Left kidney (tissue), 1 donor: ENCODE measurements at regions not wholly inside any gene's neighbourhood (a gene's known extent, or its start where the extent isn't known, plus 50 kb on each side); places are given as distances from the start of the nearest gene placed in this dataset.
"Not testable (repeated sequence)": the region's sequence is repeated elsewhere in the genome, so short reads cannot be mapped to it uniquely, and the experiment has no call there.

Experiments
- DNase-seq: peaks from one replicate; pipeline ENCODE4 v3.0.0-alpha.2; 2013

DNA sequence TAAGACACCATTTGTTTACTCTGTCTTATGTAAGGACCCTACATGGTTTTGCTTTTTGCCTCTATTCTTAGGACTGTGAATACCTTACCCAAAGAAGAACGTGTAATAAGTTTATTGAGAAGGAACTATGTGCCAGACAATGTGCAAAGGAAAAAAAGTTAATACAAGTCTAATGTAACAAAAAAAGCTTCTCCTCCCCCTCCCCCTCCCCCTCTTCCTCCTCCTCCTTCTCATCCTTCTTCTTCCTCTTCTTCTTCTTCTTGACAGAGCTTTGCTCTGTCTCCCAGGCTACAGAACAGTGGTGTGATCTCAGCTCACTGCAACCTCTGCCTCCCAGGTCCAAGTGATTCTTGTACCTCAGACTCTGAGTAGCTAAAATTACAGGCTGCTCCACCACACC is 50.9 kb upstream of the MITF start:
- DNase-seq = no peak

DNA sequence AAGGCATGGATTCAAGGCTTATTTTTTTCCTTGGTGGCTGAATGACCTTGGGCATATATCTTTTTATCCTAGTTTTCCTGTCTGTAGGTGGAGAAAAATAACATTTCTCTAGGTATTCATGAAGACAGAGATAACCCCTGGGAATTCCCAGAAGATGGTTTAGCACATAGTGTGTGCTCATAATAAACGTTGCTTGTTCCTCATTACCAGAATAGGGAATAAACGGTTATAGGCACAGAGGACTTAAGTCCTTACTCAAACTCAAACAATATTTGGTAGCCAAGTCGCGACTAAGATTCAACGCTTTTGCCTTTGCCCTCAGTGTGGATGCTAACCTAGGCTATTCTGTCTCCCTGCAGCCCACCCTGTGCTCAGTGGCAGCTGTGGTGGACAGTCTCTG is 51.6 kb upstream of the MITF start:
- DNase-seq = no peak

- DNase-seq = peak; percentile 21
Measured at GRCh38 chr3:69686056-69686455, 53.2 kb upstream of the MITF start.

GRCh38 chr3:69684309-69684961 is 54.8 kb upstream of the MITF start:
- DNase-seq = no peak

DNA sequence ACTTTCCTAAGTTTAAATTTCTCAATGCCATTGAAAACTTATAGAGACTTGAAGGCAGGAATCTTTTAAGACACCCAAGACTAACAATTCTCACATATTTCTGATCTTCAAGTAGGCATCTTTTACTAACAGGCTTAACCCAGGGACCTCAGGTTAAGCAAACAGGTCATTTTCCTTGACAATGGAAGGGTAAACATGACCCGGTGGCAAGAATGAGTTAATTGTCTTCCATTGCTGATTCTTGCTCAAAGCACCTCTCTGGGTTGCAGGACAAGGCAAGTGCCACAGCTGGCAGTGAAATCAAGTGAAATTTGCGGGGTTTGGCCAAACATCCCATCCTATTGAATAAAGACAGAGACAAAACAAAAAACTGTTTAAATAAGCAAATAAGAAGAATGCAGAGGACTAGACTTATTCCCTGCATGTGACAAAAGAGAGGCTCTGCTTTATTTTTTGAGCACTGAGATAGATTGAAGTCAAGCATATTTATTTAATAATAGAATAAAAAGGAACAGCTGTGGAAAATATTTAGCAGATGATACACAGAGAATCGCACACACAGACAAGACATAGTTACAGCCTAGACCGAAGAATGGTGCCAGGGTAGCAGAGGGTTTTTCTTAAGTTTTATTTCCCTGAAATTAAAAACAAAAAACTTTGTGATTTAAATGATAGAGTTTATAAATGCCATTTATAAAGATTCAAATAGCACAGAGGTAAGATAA is 56.0 kb upstream of the MITF start:
- no peak for DNase-seq

GRCh38 chr3:69677456-69677855 is 61.8 kb upstream of the MITF start:
- not testable (repeated sequence) for DNase-seq

DNA sequence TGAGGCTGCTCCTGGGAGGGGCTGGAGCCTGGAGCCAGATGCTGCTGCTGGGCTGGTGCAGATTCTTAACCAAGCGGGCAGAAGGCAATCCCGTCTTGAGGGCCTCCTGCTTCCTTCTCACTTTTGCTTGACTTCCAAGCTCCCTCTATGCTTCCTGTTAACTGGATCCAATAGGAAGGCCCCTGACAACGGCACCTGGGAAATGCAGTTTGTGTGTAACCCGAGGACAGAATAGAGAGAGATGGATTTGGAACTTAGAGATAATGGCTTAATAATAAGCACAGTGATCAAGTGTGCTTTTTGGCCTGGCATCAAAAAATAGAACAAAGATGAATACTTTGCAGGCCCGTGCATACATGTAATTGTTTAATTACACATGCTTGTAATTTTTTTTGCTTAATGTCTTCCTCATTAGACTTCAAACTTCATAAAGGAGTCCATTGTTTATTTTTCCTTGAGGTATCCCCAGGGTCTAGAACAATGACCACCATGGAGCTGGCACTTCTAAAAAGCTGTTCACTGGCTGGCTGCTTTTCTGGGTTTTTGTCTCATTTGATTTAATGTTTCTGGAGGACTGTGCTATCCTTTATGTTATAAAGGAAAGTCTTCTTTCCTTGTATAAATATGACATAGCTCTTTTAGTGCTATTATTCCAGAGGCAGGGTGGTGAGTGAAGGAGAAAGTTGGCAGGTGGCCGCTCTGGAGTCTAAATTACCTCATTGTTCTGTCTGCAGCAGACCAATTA is 63.3 kb upstream of the MITF start:
- no peak for DNase-seq

- DNase-seq = no peak
Measured at GRCh38 chr3:69674752-69675151, 64.5 kb upstream of the MITF start.

- peak; percentile 59 for DNase-seq
Measured at GRCh38 chr3:69671082-69671952, 67.9 kb upstream of the MITF start.

DNA sequence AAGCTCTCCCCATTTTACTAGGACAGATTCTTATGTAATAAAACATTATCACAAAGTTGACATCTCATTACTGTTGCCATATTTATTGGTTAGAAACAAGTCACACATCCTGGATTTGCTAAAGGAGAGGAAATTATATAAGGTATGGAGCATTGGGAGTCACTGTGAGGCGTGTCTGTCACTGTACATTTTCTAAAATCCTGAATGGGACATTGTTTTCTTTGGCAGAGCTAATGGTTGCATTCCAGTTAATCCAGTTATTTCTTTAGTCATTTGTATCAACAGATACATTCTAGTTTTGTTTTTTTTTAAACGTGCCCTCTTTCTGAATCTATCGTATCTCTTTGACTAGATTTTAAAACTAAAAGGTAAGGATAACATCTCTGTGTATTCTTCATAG is 70.2 kb upstream of the MITF start:
- no peak for DNase-seq

GRCh38 chr3:69665026-69665737 is 74.1 kb upstream of the MITF start:
- DNase-seq = peak; percentile 22

DNA sequence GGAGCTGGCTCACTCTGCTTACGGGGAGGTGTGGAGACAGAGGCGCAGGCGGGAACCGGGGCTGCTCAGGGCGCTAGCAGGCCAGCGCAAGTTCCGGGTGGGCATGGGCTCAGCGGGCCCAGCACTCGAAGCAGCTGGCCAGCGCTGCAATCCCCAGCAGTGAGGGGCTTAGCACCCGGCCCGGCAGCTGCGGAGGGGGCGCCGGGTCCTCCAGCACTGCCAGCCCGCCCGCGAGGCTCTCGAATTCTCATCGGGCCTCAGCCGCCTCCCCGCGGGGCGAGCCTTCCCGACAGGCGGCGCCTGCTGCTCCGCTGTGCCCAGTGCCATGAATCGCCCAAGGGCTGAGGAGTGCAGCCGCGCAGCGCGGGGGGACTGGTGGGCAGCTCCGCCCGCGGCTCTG is 78.6 kb upstream of the MITF start:
- no peak for DNase-seq

DNA sequence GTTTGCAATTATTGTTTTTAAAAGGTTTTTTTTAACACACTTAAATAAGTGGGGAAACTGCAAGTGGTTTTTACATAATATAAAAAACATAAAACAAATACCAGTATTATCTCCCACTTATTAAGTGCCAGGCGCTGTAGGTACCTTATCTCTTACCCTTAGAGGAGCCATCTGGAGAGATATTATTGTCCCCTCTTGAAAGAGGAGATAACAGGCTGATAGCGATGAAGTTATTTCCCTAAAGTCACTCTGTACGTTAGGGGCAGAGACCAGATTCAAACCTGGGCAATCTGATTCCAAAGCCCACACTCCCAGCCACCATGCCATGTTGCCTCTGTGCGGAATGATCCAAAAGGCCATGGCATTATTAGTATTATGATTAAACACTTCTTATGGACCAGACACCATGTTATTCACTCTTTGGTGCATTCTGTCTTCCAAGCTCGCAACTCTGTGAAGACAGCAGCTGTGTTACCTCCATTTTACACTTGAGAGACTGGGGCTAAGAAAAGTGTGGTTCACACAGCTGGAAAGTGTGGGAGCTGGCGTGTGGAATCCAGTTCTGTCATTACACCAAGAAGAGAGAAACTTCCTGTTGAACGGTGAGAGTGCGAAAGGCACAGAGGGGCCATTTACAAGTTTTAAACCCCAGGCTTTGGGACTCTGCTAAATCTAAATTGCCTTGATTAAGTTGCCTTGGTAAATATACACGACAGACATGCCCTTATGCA is 79.9 kb upstream of the MITF start:
- peak; percentile 36 for DNase-seq

- no peak for DNase-seq
Measured at GRCh38 chr3:69658514-69659140, 80.6 kb upstream of the MITF start.

DNA sequence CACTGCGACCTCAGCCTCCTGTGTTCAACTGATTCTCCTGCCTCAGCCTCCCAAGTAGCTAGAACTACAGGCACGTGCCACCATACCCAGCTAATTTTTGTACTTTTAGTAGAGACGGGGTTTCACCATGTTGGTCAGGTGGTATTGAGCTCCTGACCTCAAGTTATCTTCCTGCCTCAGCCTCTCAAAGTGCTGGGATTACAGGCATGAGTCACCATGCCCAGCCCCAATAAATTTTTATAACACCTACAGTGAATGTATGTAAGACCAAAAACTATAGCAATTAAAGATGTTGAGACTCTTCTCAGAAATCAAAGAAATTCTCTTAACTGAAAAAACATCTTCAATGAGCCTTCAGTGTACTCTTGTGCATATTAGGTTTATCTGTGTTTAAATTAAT is 82.2 kb upstream of the MITF start:
- DNase-seq = not testable (repeated sequence)

DNA sequence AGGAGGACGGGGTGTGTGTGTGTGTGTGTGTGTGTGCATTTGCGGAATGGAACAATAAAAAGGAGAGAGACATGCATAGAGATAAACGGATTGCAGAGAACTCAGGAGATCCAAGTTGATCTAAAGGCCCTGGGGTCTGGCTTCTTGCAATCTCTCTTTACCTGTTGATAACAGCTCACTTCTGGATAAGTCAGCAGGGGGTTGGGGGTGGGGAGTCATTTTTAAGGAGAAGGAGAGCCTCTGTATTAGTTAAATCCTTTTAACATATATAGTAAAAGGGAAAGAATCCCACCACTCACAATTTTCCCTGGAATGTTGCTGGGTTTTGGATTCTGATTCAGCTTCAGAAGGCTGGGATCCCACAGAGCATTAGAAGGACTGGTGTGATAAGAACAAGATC is 87.5 kb upstream of the MITF start:
- no peak for DNase-seq

DNA sequence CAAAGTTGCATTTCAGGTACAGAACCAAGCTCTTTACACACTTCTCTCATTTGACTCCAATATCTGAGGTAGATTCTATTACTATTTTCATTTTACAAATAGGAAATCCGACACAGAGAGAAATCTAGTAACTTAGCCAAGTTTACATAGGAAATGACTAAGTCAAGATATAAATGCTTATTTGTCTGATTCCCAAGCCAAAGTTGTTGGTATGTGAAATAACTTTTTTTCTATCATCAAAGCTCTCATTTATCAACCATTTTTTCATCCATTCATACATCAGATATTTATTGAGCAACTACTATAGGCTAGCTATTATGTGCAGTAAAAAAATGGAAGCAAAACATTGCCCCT is 89.2 kb upstream of the MITF start:
- DNase-seq = no peak

DNA sequence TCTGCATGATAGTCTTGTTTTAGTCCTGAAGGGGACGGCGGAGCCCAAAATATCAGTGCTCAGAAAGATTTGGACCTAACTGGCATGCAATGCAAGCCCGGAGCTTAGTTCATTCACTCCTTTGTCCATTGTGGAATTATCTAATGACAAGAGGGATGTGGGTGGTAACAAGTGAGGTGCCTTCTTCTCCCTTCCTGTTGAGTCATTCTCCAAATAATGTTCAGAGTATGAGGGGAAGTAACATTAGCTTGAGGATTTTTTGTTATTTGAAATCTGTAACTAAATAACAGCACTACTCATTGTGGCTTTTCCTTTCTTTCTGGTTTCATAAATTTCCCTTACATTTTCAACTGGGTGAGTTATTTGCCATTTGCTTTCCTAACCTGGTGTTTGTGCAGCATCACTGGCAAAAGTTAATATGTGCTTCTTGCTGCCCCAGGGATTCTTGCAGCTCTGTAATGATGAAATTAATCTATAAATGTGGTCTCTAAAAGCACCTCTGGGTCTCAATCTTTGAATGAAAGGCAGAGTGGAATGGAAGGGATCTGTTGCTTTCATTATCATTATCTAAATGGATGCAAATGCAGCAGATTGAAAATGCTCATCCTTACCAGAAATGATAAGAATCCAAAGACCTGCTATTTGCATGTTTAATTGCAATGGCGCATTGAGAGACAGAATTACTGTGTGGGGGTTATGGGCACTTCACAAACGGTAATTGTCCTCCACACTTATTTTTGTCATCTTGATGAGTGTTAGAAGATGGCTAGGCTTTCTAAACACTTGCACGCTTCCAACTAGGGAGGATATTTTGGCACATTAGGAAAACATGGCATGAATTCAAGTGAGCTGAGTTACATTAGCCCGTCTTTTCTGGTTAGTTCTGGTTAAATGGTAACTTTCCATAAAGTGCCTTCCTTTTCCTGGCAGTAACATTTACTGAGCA is 89.9 kb upstream of the MITF start:
- DNase-seq = no peak

- no peak for DNase-seq
Measured at GRCh38 chr3:69648126-69648525, 91.1 kb upstream of the MITF start.
